Activated CD8-positive, alpha-beta memory T cell treated with anti-CD3 and anti-CD28 coated beads for 36 hours (primary cell): ENCODE measurements at regions not wholly inside any gene's neighbourhood (a gene's known extent, or its start where the extent isn't known, plus 50 kb on each side); places are given as distances from the start of the nearest gene placed in this dataset.

ENCODE experiments used
- CTCF ChIA-PET: fragments of 350-600 bp; sonication (Branson Sonifier 250); formaldehyde crosslinking; loops from one replicate; lab custom pipeline; 2021; ENCODE audit warnings: antibody characterized with exemption; lab: Charles Lee
- POLR2A ChIA-PET: fragments of 350-600 bp; sonication (Branson Sonifier 250); formaldehyde crosslinking; loops from one replicate; lab custom pipeline; 2021; ENCODE audit warnings: antibody characterized with exemption; lab: Charles Lee

- ChIA-PET POLR2A (no interaction called here), CTCF (no interaction called here)
Measured at GRCh38 chr18:2391470-2391869, 179.8 kb downstream of the METTL4 start.

GRCh38 chr18:2392446-2392845 lies 178.9 kb downstream of the METTL4 start:
- CTCF ChIA-PET: interaction anchor here (0.5 kb wide), 1 partner anchor 81 kb away, joined by 5 read pairs; no protein-coding TSS in a partner anchor
- POLR2A ChIA-PET: no interaction called here

- CTCF ChIA-PET: no interaction called here
- POLR2A ChIA-PET: no interaction called here
Measured at GRCh38 chr18:2394684-2395083, 176.6 kb downstream of the METTL4 start.

GRCh38 chr18:2395427-2396161 lies 175.7 kb downstream of the METTL4 start:
- ChIA-PET POLR2A (no interaction called here), CTCF (no interaction called here)

GRCh38 chr18:2396162-2396505 lies 175.2 kb downstream of the METTL4 start:
- ChIA-PET POLR2A (no interaction called here), CTCF (no interaction called here)

- ChIA-PET CTCF (no interaction called here), POLR2A (no interaction called here)
Measured at GRCh38 chr18:2400701-2401196, 170.6 kb downstream of the METTL4 start.

GRCh38 chr18:2402084-2402483 lies 169.2 kb downstream of the METTL4 start:
- CTCF ChIA-PET: no interaction called here

GRCh38 chr18:2406544-2406943 lies 164.8 kb downstream of the METTL4 start:
- CTCF ChIA-PET: no interaction called here
- POLR2A ChIA-PET: no interaction called here

More at GRCh38 chr18:2402084-2402483, 169.2 kb downstream of the METTL4 start:
- POLR2A ChIA-PET: no interaction called here

- ChIA-PET POLR2A (no interaction called here), CTCF (no interaction called here)
Measured at GRCh38 chr18:2407961-2408360, 163.3 kb downstream of the METTL4 start.

GRCh38 chr18:2409906-2410305 lies 161.4 kb downstream of the METTL4 start:
- ChIA-PET CTCF (no interaction called here), POLR2A (no interaction called here)

- CTCF ChIA-PET: no interaction called here
- POLR2A ChIA-PET: no interaction called here
Measured at GRCh38 chr18:2410688-2411087, 160.6 kb downstream of the METTL4 start.

GRCh38 chr18:2411381-2411960 lies 159.8 kb downstream of the METTL4 start:
- ChIA-PET POLR2A (no interaction called here), CTCF (no interaction called here)

- ChIA-PET CTCF (no interaction called here), POLR2A (no interaction called here)
Measured at GRCh38 chr18:2412281-2412680, 159.0 kb downstream of the METTL4 start.

GRCh38 chr18:2412996-2413751 lies 158.1 kb downstream of the METTL4 start:
- POLR2A ChIA-PET: no interaction called here
- CTCF ChIA-PET: no interaction called here

GRCh38 chr18:2414235-2414634 lies 157.1 kb downstream of the METTL4 start:
- ChIA-PET POLR2A (no interaction called here), CTCF (no interaction called here)

GRCh38 chr18:2415656-2416055 lies 155.6 kb downstream of the METTL4 start:
- ChIA-PET CTCF (no interaction called here), POLR2A (no interaction called here)

- ChIA-PET CTCF (no interaction called here), POLR2A (no interaction called here)
Measured at GRCh38 chr18:2417861-2418610, 153.3 kb downstream of the METTL4 start.

- ChIA-PET POLR2A (no interaction called here), CTCF (no interaction called here)
Measured at GRCh38 chr18:2420367-2420766, 150.9 kb downstream of the METTL4 start.

- ChIA-PET POLR2A (no interaction called here), CTCF (no interaction called here)
Measured at GRCh38 chr18:2423761-2424160, 147.5 kb downstream of the METTL4 start.

- CTCF ChIA-PET: no interaction called here
- POLR2A ChIA-PET: no interaction called here
Measured at GRCh38 chr18:2424420-2424819, 146.9 kb downstream of the METTL4 start.
